Left colon (tissue), 2 donors: ENCODE measurements at regions not wholly inside any gene's neighbourhood (a gene's known extent, or its start where the extent isn't known, plus 50 kb on each side); places are given as distances from the start of the nearest gene placed in this dataset.

Experiments
- ATAC-seq: fragments of 200-7000 bp; cut with Tn5 transposase; one replicate; pipeline ENCODE4 v1.9.1; 2020; ENCODE audit warnings: mild to moderate bottlenecking, moderate library complexity
- DNase-seq, 2 donors: peaks; one replicate each; pipeline ENCODE4 v3.0.0-alpha.2; 2020
- intact Hi-C, 2 donors: fragments of 100-400 bp; cut with DNase I in 1 of 2; cut with micrococcal nuclease in 1 of 2; formaldehyde crosslinking; loops; one replicate each; pipeline versions ENCODE4 v1.11.2 to v1.14.0; 2022; cut with DNase I, micrococcal nuclease
- donor health status: DM: no; HTN: no; CAD: no.
- donor health status: DM: yes; HTN: yes; CAD: no.

GRCh38 chr1:194289569-194290266 is 1103.3 kb upstream of the B3GALT2 start:
- intact Hi-C loops: no loop called here
- ATAC-seq (peak; percentile 89), DNase-seq (peak; percentile 8 to 23)

- no peak for ATAC-seq
- DNase-seq: no peak
- intact Hi-C loops: no loop called here
These were observed 1101.8 kb upstream of the B3GALT2 start for GRCh38 chr1:194288238-194288637.

GRCh38 chr1:194281376-194281775 is 1095.0 kb upstream of the B3GALT2 start:
- ATAC-seq: no peak
- intact Hi-C loops: no loop called here
- DNase-seq: no peak

- intact Hi-C loops: no loop called here
- DNase-seq (no peak), ATAC-seq (no peak)
These were observed 1094.0 kb upstream of the B3GALT2 start for GRCh38 chr1:194280463-194280862.

GRCh38 chr1:194279975-194280374 is 1093.6 kb upstream of the B3GALT2 start:
- intact Hi-C loops: no loop called here
- DNase-seq (no peak), ATAC-seq (no peak)

GRCh38 chr1:194277927-194278326 is 1091.5 kb upstream of the B3GALT2 start:
- DNase-seq: no peak
- intact Hi-C loops: no loop called here

GRCh38 chr1:194273660-194274059 is 1087.2 kb upstream of the B3GALT2 start:
- ATAC-seq (no peak), DNase-seq (no peak)
- intact Hi-C loops: no loop called here

More at GRCh38 chr1:194277927-194278326, 1091.5 kb upstream of the B3GALT2 start:
- ATAC-seq: no peak

GRCh38 chr1:194268839-194269238 is 1082.4 kb upstream of the B3GALT2 start:
- DNase-seq (no peak), ATAC-seq (no peak)
- intact Hi-C loops: no loop called here

- DNase-seq (no peak), ATAC-seq (no peak)
- intact Hi-C loops: no loop called here
These were observed 1080.6 kb upstream of the B3GALT2 start for GRCh38 chr1:194267021-194267420.

GRCh38 chr1:194256010-194256409 is 1069.6 kb upstream of the B3GALT2 start:
- intact Hi-C loops: no loop called here
- no peak for ATAC-seq

GRCh38 chr1:194252199-194252598 is 1065.8 kb upstream of the B3GALT2 start:
- intact Hi-C loops: no loop called here
- DNase-seq (no peak), ATAC-seq (no peak)

More at GRCh38 chr1:194256010-194256409, 1069.6 kb upstream of the B3GALT2 start:
- no peak for DNase-seq

GRCh38 chr1:194241215-194241614 is 1054.8 kb upstream of the B3GALT2 start:
- DNase-seq: no peak
- no peak for ATAC-seq
- intact Hi-C loops: no loop called here

- intact Hi-C loops: no loop called here
- ATAC-seq (no peak), DNase-seq (no peak)
These were observed 1046.7 kb upstream of the B3GALT2 start for GRCh38 chr1:194233069-194233468.

- ATAC-seq (no peak), DNase-seq (no peak)
- intact Hi-C loops: no loop called here
These were observed 1044.1 kb upstream of the B3GALT2 start for GRCh38 chr1:194230351-194231144.

GRCh38 chr1:194228427-194228826 is 1042.0 kb upstream of the B3GALT2 start:
- intact Hi-C loops: no loop called here
- DNase-seq (no peak), ATAC-seq (no peak)

GRCh38 chr1:194227161-194227560 is 1040.7 kb upstream of the B3GALT2 start:
- DNase-seq (no peak), ATAC-seq (no peak)
- intact Hi-C loops: no loop called here

GRCh38 chr1:194225821-194226220 is 1039.4 kb upstream of the B3GALT2 start:
- no peak for DNase-seq
- intact Hi-C loops: no loop called here
- ATAC-seq: no peak

GRCh38 chr1:194223596-194223995 is 1037.2 kb upstream of the B3GALT2 start:
- DNase-seq (no peak), ATAC-seq (no peak)
- intact Hi-C loops: no loop called here

GRCh38 chr1:194215448-194215847 is 1029.0 kb upstream of the B3GALT2 start:
- intact Hi-C loops: no loop called here
- ATAC-seq (no peak), DNase-seq (no peak)

- intact Hi-C loops: no loop called here
- ATAC-seq: no peak
- no peak for DNase-seq
These were observed 1028.3 kb upstream of the B3GALT2 start for GRCh38 chr1:194214735-194215134.
